H1 (cell line): ENCODE measurements at regions not wholly inside any gene's neighbourhood (a gene's known extent, or its start where the extent isn't known, plus 50 kb on each side); places are given as distances from the start of the nearest gene placed in this dataset.

Source experiments
- CHD7 ChIP-seq: fragments of 300-600 bp; sonication (generic); IDR thresholded peaks from 2 replicates; pipeline ENCODE4 v1.7.1; 2012; ENCODE audit warnings: low read length, moderate library complexity, mild to moderate bottlenecking, inconsistent platforms; ENCODE audit not compliant: insufficient replicate concordance
- CTCF ChIP-seq, 3 experiments: IDR thresholded peaks; 1 replicate in 2 of 3; 2 replicates in 1 of 3; pipeline versions ENCODE4 v1.5.1 to v1.6.1; 2011; ENCODE audit warnings: low read length in 3 of 3, mild to moderate bottlenecking in 3 of 3, inconsistent platforms in 2 of 3, low read depth in 1 of 3, moderate library complexity in 1 of 3; ENCODE audit not compliant: insufficient read depth in 1 of 3; ENCODE audit errors: control extremely low read depth in 1 of 3
- EP300 ChIP-seq, 2 experiments: IDR thresholded peaks; 1 replicate in 1 of 2; 2 replicates in 1 of 2; pipeline ENCODE4 v1.6.1; 2011 to 2012; ENCODE audit warnings: low read depth in 2 of 2, low read length in 2 of 2, mild to moderate bottlenecking in 2 of 2, borderline replicate concordance in 1 of 2, inconsistent platforms in 1 of 2, moderate library complexity in 1 of 2
- JUN ChIP-seq: IDR thresholded peaks from 2 replicates; pipeline ENCODE4 v1.6.1; 2011; ENCODE audit warnings: low read depth, mild to moderate bottlenecking, improper control_type of control experiment, low read length
- JUND ChIP-seq: IDR thresholded peaks from 2 replicates; pipeline ENCODE4 v1.6.1; 2011; ENCODE audit warnings: mild to moderate bottlenecking, improper control_type of control experiment, low read length
- MAFK ChIP-seq: IDR thresholded peaks from 2 replicates; pipeline ENCODE4 v1.6.1; 2012; ENCODE audit warnings: low read depth, mild to moderate bottlenecking, improper control_type of control experiment, low read length
- POLR2AphosphoS5 ChIP-seq: IDR thresholded peaks from 2 replicates; pipeline ENCODE4 v1.6.1; 2011; ENCODE audit warnings: low read depth, low read length
- RAD21 ChIP-seq, 2 experiments: IDR thresholded peaks in 1 of 2; conservative IDR thresholded peaks in 1 of 2; 2 replicates each; pipeline ENCODE4 v1.6.1; 2011; ENCODE audit warnings: low read depth in 2 of 2, low read length in 2 of 2, improper control_type of control experiment in 1 of 2, inconsistent platforms in 1 of 2, mild to moderate bottlenecking in 1 of 2, moderate library complexity in 1 of 2
- SRF ChIP-seq: IDR thresholded peaks from 2 replicates; pipeline ENCODE4 v1.6.1; 2011; ENCODE audit warnings: mild to moderate bottlenecking, low read depth, low read length, moderate library complexity
- TAF1 ChIP-seq: IDR thresholded peaks from 2 replicates; pipeline ENCODE4 v1.6.1; 2011; ENCODE audit warnings: mild to moderate bottlenecking, low read depth, low read length
- ZNF274 ChIP-seq: IDR thresholded peaks from 2 replicates; pipeline ENCODE4 v1.7.0; 2012; ENCODE audit warnings: low read length, borderline replicate concordance; ENCODE audit errors: extremely low read depth

- no peak for TF ChIP-seq ZNF274
- no peak for TF ChIP-seq CTCF (IDR thresholded peaks at IDR 0.05; ENCODE audit: control extremely low read depth in 1 of 3, insufficient read depth in 1 of 3, low read depth in 1 of 3, low read length in 3 of 3)
- no peak for TF ChIP-seq TAF1
- no peak for TF ChIP-seq JUN
- TF ChIP-seq POLR2AphosphoS5, result no peak
- TF ChIP-seq CHD7, result no peak
- TF ChIP-seq EP300 (IDR thresholded peaks at IDR 0.05; ENCODE audit: borderline replicate concordance in 1 of 2, low read depth in 2 of 2, low read length in 2 of 2), result no peak
- TF ChIP-seq MAFK, result no peak
- no peak for TF ChIP-seq SRF
- no peak for TF ChIP-seq JUND
- TF ChIP-seq RAD21 (IDR thresholded peaks at IDR 0.05 in 1 of 2, conservative IDR thresholded peaks at IDR 0.05 in 1 of 2; ENCODE audit: low read depth in 2 of 2, low read length in 2 of 2), result no peak
These were observed 119.6 kb upstream of the TAF11L2 start for GRCh38 chr5:17378346-17378997.
